ENCODE measurements at regions not wholly inside any gene's neighbourhood (a gene's known extent, or its start where the extent isn't known, plus 50 kb on each side); places are given as distances from the start of the nearest gene placed in this dataset.

DNA sequence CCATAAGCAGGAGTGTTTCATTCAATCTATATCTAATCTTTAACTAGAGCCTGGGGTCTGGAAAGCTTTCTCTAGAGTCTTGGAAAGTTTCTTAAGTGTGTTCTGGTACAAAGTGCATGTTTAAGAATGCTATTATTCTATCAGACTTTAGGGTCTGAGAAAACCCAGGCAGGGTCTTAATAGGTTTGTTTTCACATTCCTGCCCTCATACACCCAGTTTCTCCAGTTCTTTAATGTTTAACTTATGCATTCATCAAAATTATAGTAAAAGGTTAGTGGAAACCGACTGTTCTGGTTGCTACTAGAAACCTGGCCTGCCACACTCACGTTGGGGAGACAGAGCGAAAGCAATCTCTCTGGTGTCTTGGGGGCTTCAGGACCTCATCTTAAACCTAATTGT, 102.9 kb upstream of the WDR72 start:
- no peak for TF ChIP-seq POLR2A (IDR thresholded peaks at IDR 0.05)
- TF ChIP-seq EP300 (IDR thresholded peaks at IDR 0.05) = no peak
- TF ChIP-seq, protein P1, sequence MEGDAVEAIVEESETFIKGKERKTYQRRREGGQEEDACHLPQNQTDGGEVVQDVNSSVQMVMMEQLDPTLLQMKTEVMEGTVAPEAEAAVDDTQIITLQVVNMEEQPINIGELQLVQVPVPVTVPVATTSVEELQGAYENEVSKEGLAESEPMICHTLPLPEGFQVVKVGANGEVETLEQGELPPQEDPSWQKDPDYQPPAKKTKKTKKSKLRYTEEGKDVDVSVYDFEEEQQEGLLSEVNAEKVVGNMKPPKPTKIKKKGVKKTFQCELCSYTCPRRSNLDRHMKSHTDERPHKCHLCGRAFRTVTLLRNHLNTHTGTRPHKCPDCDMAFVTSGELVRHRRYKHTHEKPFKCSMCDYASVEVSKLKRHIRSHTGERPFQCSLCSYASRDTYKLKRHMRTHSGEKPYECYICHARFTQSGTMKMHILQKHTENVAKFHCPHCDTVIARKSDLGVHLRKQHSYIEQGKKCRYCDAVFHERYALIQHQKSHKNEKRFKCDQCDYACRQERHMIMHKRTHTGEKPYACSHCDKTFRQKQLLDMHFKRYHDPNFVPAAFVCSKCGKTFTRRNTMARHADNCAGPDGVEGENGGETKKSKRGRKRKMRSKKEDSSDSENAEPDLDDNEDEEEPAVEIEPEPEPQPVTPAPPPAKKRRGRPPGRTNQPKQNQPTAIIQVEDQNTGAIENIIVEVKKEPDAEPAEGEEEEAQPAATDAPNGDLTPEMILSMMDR (IDR thresholded peaks at IDR 0.05) = no peak

Data from stomach (tissue), 4 donors.